ENCODE measurements at regions not wholly inside any gene's neighbourhood (a gene's known extent, or its start where the extent isn't known, plus 50 kb on each side); places are given as distances from the start of the nearest gene placed in this dataset.

GRCh38 chr5:164206196-164206595 is 700.8 kb downstream of the MAT2B start:
- no peak for TF ChIP-seq POLR2A (IDR thresholded peaks at IDR 0.05)

GRCh38 chr5:164207646-164208045 is 702.2 kb downstream of the MAT2B start:
- no peak overlapping the region for H3K4me3 ChIP-seq
- H3K27ac ChIP-seq: no peak overlapping the region
- H3K36me3 ChIP-seq: no peaks in the 10 kb centered on the region
- TF ChIP-seq POLR2A (IDR thresholded peaks at IDR 0.05) (no peak), POLR2AphosphoS5 (IDR thresholded peaks at IDR 0.05) (no peak)
- intact Hi-C loops (cut with DNase I; ENCODE audit: low total_unique reads): no loop called here
- H3K4me1 ChIP-seq: no peaks in the 10 kb centered on the region
- no peak for DNase-seq
- no peaks in the 10 kb centered on the region for H3K27me3 ChIP-seq (replicated peaks in 1 of 7)
- no peaks in the 10 kb centered on the region for H3K9me3 ChIP-seq
- WGBS, 5 donors: 75 to 87% (median 82%) methylated on average over 3 of the region's 3 CpGs

More at GRCh38 chr5:164206196-164206595, 700.8 kb downstream of the MAT2B start:
- Histone ChIP-seq H3K36me3 (no peaks in the 10 kb centered on the region), H3K27me3 (replicated peaks in 1 of 7) (no peaks in the 10 kb centered on the region), H3K27ac (no peak overlapping the region), H3K4me1 (no peaks in the 10 kb centered on the region), H3K9me3 (no peaks in the 10 kb centered on the region), H3K4me3 (no peak overlapping the region)
- intact Hi-C loops (cut with DNase I; ENCODE audit: low total_unique reads): no loop called here
- WGBS, 5 donors: 75 to 92% (median 85%) methylated on average over 2 of the region's 2 CpGs
- DNase-seq: no peak

GRCh38 chr5:164210491-164210890 is 705.1 kb downstream of the MAT2B start:
- intact Hi-C loops (cut with DNase I; ENCODE audit: low total_unique reads): no loop called here
- DNase-seq: no peak

DNA sequence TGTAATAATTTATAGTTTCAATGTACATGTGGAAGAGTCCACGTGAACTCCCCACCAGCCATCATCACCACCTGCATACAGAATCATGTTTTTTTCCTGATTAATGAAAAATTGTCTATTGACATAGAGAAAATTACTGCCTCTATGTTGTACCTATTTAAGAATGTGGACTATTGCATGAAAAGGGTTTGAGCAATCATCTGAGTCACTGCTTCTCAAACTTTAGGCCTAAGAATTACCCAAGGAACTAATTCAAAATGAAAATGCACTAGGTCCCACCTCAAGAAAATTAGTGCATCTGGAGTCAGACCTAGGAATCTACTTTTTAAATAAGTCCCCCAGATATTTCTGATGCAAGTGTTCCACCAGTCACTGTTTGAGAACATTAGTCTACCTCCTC is 709.3 kb downstream of the MAT2B start:
- no peaks in the 10 kb centered on the region for H3K27me3 ChIP-seq (replicated peaks in 1 of 7)
- H3K36me3 ChIP-seq: no peaks in the 10 kb centered on the region
- H3K4me3 ChIP-seq: no peak overlapping the region
- H3K9me3 ChIP-seq: no peaks in the 10 kb centered on the region
- 67 to 95% (median 73%) methylated on average over 1 of the region's 1 CpG for WGBS, 5 donors
- TF ChIP-seq POLR2A (IDR thresholded peaks at IDR 0.05) (no peak), POLR2AphosphoS5 (IDR thresholded peaks at IDR 0.05) (no peak)
- TF ChIP-seq, protein P1, sequence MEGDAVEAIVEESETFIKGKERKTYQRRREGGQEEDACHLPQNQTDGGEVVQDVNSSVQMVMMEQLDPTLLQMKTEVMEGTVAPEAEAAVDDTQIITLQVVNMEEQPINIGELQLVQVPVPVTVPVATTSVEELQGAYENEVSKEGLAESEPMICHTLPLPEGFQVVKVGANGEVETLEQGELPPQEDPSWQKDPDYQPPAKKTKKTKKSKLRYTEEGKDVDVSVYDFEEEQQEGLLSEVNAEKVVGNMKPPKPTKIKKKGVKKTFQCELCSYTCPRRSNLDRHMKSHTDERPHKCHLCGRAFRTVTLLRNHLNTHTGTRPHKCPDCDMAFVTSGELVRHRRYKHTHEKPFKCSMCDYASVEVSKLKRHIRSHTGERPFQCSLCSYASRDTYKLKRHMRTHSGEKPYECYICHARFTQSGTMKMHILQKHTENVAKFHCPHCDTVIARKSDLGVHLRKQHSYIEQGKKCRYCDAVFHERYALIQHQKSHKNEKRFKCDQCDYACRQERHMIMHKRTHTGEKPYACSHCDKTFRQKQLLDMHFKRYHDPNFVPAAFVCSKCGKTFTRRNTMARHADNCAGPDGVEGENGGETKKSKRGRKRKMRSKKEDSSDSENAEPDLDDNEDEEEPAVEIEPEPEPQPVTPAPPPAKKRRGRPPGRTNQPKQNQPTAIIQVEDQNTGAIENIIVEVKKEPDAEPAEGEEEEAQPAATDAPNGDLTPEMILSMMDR (IDR thresholded peaks at IDR 0.05 in 8 of 11, conservative IDR thresholded peaks at IDR 0.05 in 3 of 11): no peak
- no peak overlapping the region for H3K27ac ChIP-seq
- intact Hi-C loops (cut with DNase I; ENCODE audit: low total_unique reads): no loop called here
- no peaks in the 10 kb centered on the region for H3K4me1 ChIP-seq
- DNase-seq: no peak

More at GRCh38 chr5:164210491-164210890, 705.1 kb downstream of the MAT2B start:
- no peak overlapping the region for H3K4me3 ChIP-seq
- no peak overlapping the region for H3K27ac ChIP-seq
- no peaks in the 10 kb centered on the region for H3K4me1 ChIP-seq
- TF ChIP-seq POLR2AphosphoS5 (IDR thresholded peaks at IDR 0.05) (no peak), POLR2A (IDR thresholded peaks at IDR 0.05) (no peak)
- TF ChIP-seq, protein P1 (IDR thresholded peaks at IDR 0.05 in 8 of 11, conservative IDR thresholded peaks at IDR 0.05 in 3 of 11): no peak
- H3K36me3 ChIP-seq: no peaks in the 10 kb centered on the region
- H3K9me3 ChIP-seq: no peaks in the 10 kb centered on the region
- no peaks in the 10 kb centered on the region for H3K27me3 ChIP-seq (replicated peaks in 1 of 7)
- WGBS, 5 donors: 70 to 80% (median 76%) methylated on average over 3 of the region's 3 CpGs

GRCh38 chr5:164217464-164217863 is 712.0 kb downstream of the MAT2B start:
- 49 to 82% (median 69%) methylated on average over 1 of the region's 1 CpG for WGBS, 5 donors
- DNase-seq: no peak
- intact Hi-C loops (cut with DNase I; ENCODE audit: low total_unique reads): no loop called here
- TF ChIP-seq POLR2A (IDR thresholded peaks at IDR 0.05) (no peak), POLR2AphosphoS5 (IDR thresholded peaks at IDR 0.05) (no peak)
- TF ChIP-seq, protein P1 (IDR thresholded peaks at IDR 0.05 in 8 of 11, conservative IDR thresholded peaks at IDR 0.05 in 3 of 11): no peak
- Histone ChIP-seq H3K4me1 (no peaks in the 10 kb centered on the region), H3K9me3 (no peaks in the 10 kb centered on the region), H3K27ac (no peak overlapping the region), H3K36me3 (no peaks in the 10 kb centered on the region), H3K4me3 (no peak overlapping the region), H3K27me3 (replicated peaks in 1 of 7) (no peaks in the 10 kb centered on the region)
